ENCODE measurements at regions not wholly inside any gene's neighbourhood (a gene's known extent, or its start where the extent isn't known, plus 50 kb on each side); places are given as distances from the start of the nearest gene placed in this dataset.

- Histone ChIP-seq H3K27me3 (no peaks in the 10 kb centered on the region), H3K27ac (no peak overlapping the region), H3K4me1 (no peaks in the 10 kb centered on the region), H3K9me3 (no peaks in the 10 kb centered on the region), H3K36me3 (no peaks in the 10 kb centered on the region), H3K4me3 (no peak overlapping the region)
- TF ChIP-seq CTCF (IDR thresholded peaks at IDR 0.05), result no peak
- no peak for DNase-seq (ENCODE audit: low spot score in 2 of 2)
- intact Hi-C loops (cut with DNase I), result no loop called here
These were observed 297.0 kb downstream of the ATP23 start for GRCh38 chr12:58238411-58238810.

- Histone ChIP-seq H3K36me3 (no peaks in the 10 kb centered on the region), H3K9me3 (no peaks in the 10 kb centered on the region), H3K27ac (no peak overlapping the region), H3K4me3 (no peak overlapping the region), H3K27me3 (no peaks in the 10 kb centered on the region), H3K4me1 (no peaks in the 10 kb centered on the region)
- DNase-seq (ENCODE audit: low spot score in 2 of 2), result no peak
- intact Hi-C loops (cut with DNase I), result no loop called here
- TF ChIP-seq CTCF (IDR thresholded peaks at IDR 0.05), result no peak
These were observed 299.7 kb downstream of the ATP23 start for GRCh38 chr12:58241099-58241498.

- DNase-seq (ENCODE audit: low spot score in 2 of 2), result no peak
These were observed 301.6 kb downstream of the ATP23 start for GRCh38 chr12:58242796-58243630.

GRCh38 chr12:58247633-58248032 is 306.3 kb downstream of the ATP23 start:
- H3K27ac ChIP-seq, result no peak overlapping the region
- no peak for TF ChIP-seq CTCF (IDR thresholded peaks at IDR 0.05)
- H3K4me3 ChIP-seq, result no peak overlapping the region
- DNase-seq (ENCODE audit: low spot score in 2 of 2), result no peak
- no peaks in the 10 kb centered on the region for H3K4me1 ChIP-seq
- no peaks in the 10 kb centered on the region for H3K36me3 ChIP-seq
- H3K27me3 ChIP-seq, result no peaks in the 10 kb centered on the region
- intact Hi-C loops (cut with DNase I), result no loop called here
- no peaks in the 10 kb centered on the region for H3K9me3 ChIP-seq

More at GRCh38 chr12:58242796-58243630, 301.6 kb downstream of the ATP23 start:
- H3K36me3 ChIP-seq, result no peaks in the 10 kb centered on the region
- H3K4me3 ChIP-seq, result no peak overlapping the region
- no peak overlapping the region for H3K27ac ChIP-seq
- no peaks in the 10 kb centered on the region for H3K9me3 ChIP-seq
- H3K27me3 ChIP-seq, result no peaks in the 10 kb centered on the region
- H3K4me1 ChIP-seq, result no peaks in the 10 kb centered on the region
- intact Hi-C loops (cut with DNase I), result no loop called here
- no peak for TF ChIP-seq CTCF (IDR thresholded peaks at IDR 0.05)

GRCh38 chr12:58248599-58248998 is 307.2 kb downstream of the ATP23 start:
- Histone ChIP-seq H3K36me3 (no peaks in the 10 kb centered on the region), H3K27me3 (no peaks in the 10 kb centered on the region), H3K4me1 (no peaks in the 10 kb centered on the region), H3K9me3 (no peaks in the 10 kb centered on the region), H3K27ac (no peak overlapping the region), H3K4me3 (no peak overlapping the region)
- intact Hi-C loops (cut with DNase I), result no loop called here
- DNase-seq (ENCODE audit: low spot score in 2 of 2), result no peak
- no peak for TF ChIP-seq CTCF (IDR thresholded peaks at IDR 0.05)
